Inflammatory macrophage treated with lipopolysaccharide for 4 hours (primary cell): ENCODE measurements at regions not wholly inside any gene's neighbourhood (a gene's known extent, or its start where the extent isn't known, plus 50 kb on each side); places are given as distances from the start of the nearest gene placed in this dataset.
"Not testable (repeated sequence)": the region's sequence is repeated elsewhere in the genome, so short reads cannot be mapped to it uniquely, and the experiment has no call there.

Source experiments
- DNase-seq: peaks from one replicate; pipeline ENCODE4 v3.0.0-alpha.2; 2020

GRCh38 chr9:36521148-36521547, 51.5 kb upstream of the MELK start:
- no peak for DNase-seq

- DNase-seq: no peak
Observed at GRCh38 chr9:36517131-36517530, 55.6 kb upstream of the MELK start.

- DNase-seq: no peak
Observed at GRCh38 chr9:36504156-36504555, 68.5 kb upstream of the MELK start.

GRCh38 chr9:36503172-36504088, 69.3 kb upstream of the MELK start:
- DNase-seq: no peak

GRCh38 chr9:36501727-36502126, 71.0 kb upstream of the MELK start:
- no peak for DNase-seq

- DNase-seq: not testable (repeated sequence)
Observed at GRCh38 chr9:36500931-36501330, 71.8 kb upstream of the MELK start.

- no peak for DNase-seq
Observed at GRCh38 chr9:36499174-36499890, 73.4 kb upstream of the MELK start.

GRCh38 chr9:36493564-36493963, 79.1 kb upstream of the MELK start:
- peak; percentile 78 for DNase-seq

GRCh38 chr9:36492865-36493264, 79.8 kb upstream of the MELK start:
- DNase-seq: peak; percentile 69

- DNase-seq: no peak
Observed at GRCh38 chr9:36489453-36489852, 83.2 kb upstream of the MELK start.

GRCh38 chr9:36488389-36488756, 84.3 kb upstream of the MELK start:
- no peak for DNase-seq

GRCh38 chr9:36487482-36488388, 85.0 kb upstream of the MELK start:
- peak; percentile 95 for DNase-seq

GRCh38 chr9:36486933-36487481, 85.7 kb upstream of the MELK start:
- DNase-seq: peak; percentile 66

- no peak for DNase-seq
Observed at GRCh38 chr9:36486329-36486932, 86.3 kb upstream of the MELK start.

- peak; percentile 43 for DNase-seq
Observed at GRCh38 chr9:36485647-36486328, 85.7 kb upstream of the RNF38 start.

GRCh38 chr9:36484124-36484523, 84.1 kb upstream of the RNF38 start:
- DNase-seq: no peak

GRCh38 chr9:36479101-36479500, 79.0 kb upstream of the RNF38 start:
- peak; percentile 54 for DNase-seq

- no peak for DNase-seq
Observed at GRCh38 chr9:36471359-36471758, 71.3 kb upstream of the RNF38 start.

- DNase-seq: peak; percentile 90
Observed at GRCh38 chr9:36470643-36471290, 70.7 kb upstream of the RNF38 start.

GRCh38 chr9:36463467-36463866, 63.4 kb upstream of the RNF38 start:
- no peak for DNase-seq

- DNase-seq: no peak
Observed at GRCh38 chr9:36462245-36462644, 62.2 kb upstream of the RNF38 start.
